ENCODE measurements at regions not wholly inside any gene's neighbourhood (a gene's known extent, or its start where the extent isn't known, plus 50 kb on each side); places are given as distances from the start of the nearest gene placed in this dataset.
"Not testable (repeated sequence)": the region's sequence is repeated elsewhere in the genome, so short reads cannot be mapped to it uniquely, and the experiment has no call there.

DNA sequence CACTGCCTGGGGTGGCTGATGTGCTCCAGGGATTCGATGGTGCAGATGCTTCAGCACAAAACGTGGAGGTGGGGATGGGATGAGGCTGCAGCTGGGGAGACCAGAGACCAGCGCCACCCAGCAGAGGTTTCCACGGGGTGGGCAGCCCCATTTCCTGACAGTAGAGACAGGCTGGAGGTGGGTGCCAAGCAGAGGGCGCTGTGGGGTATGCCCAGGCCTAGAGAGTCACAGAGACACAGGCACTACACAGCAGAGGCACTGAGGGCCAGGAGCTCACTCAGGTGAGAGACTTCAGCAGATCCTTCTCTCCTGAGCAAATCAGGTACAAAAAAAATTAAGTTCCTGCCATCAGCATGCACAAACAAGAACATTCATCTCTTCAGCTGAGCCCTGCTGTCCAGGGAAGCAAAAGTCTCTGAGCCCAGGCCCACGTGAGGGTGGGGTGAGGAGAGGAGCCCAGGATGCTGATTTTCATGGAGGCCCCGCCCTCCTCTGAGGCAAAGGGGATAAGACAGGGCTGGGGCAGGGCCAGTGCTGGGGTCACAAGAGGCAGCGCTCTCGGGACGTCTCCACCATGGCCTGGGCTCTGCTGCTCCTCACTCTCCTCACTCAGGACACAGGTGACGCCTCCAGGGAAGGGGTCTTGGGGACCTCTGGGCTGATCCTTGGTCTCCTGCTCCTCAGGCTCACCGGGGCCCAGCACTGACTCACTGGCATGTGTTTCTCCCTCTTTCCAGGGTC, 53.1 kb downstream of the GGTLC2 start:
- WGBS (ENCODE audit: insufficient coverage): 77% methylated on average over 11 of the region's 12 CpGs
- Histone ChIP-seq H3K27me3 (ENCODE audit: control insufficient read depth, insufficient read depth, low read length) (peaks cover 2% of the 10 kb centered on the region), H3K9me3 (ENCODE audit: control insufficient read depth, insufficient read depth, low read length) (no peaks in the 10 kb centered on the region), H3K4me3 (ENCODE audit: low read length) (no peak overlapping the region), H3K36me3 (ENCODE audit: control insufficient read depth, insufficient read depth, low read length) (no peaks in the 10 kb centered on the region), H3K27ac (ENCODE audit: low read length) (no peak overlapping the region), H3K4me1 (ENCODE audit: control insufficient read depth, insufficient read depth, low read length) (peaks cover 13% of the 10 kb centered on the region)
- Mint-ChIP-seq H3K4me1 (peaks cover 0 to 5% of the 10 kb centered on the region in 2 donors), H3K4me3 (no peak overlapping the region), H3K36me3 (no peaks in the 10 kb centered on the region), H3K9me3 (no peaks in the 10 kb centered on the region), H3K27ac (no peak overlapping the region), H3K27me3 (ENCODE audit: low read depth in 2 of 2) (no peaks in the 10 kb centered on the region)
- DNase-seq (no peak), ATAC-seq (peak in 1 of 3 donors; percentile 40)
- TF ChIP-seq, protein P1, sequence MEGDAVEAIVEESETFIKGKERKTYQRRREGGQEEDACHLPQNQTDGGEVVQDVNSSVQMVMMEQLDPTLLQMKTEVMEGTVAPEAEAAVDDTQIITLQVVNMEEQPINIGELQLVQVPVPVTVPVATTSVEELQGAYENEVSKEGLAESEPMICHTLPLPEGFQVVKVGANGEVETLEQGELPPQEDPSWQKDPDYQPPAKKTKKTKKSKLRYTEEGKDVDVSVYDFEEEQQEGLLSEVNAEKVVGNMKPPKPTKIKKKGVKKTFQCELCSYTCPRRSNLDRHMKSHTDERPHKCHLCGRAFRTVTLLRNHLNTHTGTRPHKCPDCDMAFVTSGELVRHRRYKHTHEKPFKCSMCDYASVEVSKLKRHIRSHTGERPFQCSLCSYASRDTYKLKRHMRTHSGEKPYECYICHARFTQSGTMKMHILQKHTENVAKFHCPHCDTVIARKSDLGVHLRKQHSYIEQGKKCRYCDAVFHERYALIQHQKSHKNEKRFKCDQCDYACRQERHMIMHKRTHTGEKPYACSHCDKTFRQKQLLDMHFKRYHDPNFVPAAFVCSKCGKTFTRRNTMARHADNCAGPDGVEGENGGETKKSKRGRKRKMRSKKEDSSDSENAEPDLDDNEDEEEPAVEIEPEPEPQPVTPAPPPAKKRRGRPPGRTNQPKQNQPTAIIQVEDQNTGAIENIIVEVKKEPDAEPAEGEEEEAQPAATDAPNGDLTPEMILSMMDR (IDR thresholded peaks at IDR 0.05): no peak
- intact Hi-C loops (cut with micrococcal nuclease): no loop called here

DNA sequence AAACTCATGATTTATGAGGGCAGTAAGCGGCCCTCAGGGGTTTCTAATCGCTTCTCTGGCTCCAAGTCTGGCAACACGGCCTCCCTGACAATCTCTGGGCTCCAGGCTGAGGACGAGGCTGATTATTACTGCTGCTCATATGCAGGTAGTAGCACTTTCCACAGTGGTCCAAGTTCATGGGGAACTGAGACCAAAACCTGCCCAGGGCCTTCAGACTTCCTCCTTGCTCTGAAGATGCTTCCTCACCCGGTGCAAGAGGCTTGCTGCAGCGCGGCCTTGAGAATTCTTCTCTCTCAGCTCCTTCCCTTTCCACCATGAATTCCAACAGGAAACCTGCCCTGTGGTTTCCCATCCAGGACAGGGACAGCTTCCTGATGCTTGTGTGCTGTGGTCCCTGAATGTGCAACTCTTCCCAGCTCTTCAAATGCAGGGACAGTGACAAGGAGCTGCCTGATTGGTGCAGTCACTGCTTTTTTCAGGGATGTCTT, 53.9 kb downstream of the GGTLC2 start:
- Histone ChIP-seq H3K27me3 (ENCODE audit: control insufficient read depth, insufficient read depth, low read length) (peaks cover 2% of the 10 kb centered on the region), H3K4me3 (ENCODE audit: low read length) (no peak overlapping the region), H3K36me3 (ENCODE audit: control insufficient read depth, insufficient read depth, low read length) (no peaks in the 10 kb centered on the region), H3K9me3 (ENCODE audit: control insufficient read depth, insufficient read depth, low read length) (no peaks in the 10 kb centered on the region), H3K4me1 (ENCODE audit: control insufficient read depth, insufficient read depth, low read length) (peaks cover 11% of the 10 kb centered on the region), H3K27ac (ENCODE audit: low read length) (no peak overlapping the region)
- H3K36me3 Mint-ChIP-seq: no peaks in the 10 kb centered on the region
- H3K27ac Mint-ChIP-seq: no peak overlapping the region
- H3K9me3 Mint-ChIP-seq: no peaks in the 10 kb centered on the region
- TF ChIP-seq, protein P1 (IDR thresholded peaks at IDR 0.05): no peak
- no peak overlapping the region for H3K4me3 Mint-ChIP-seq
- ATAC-seq (no peak), DNase-seq (no peak)
- 68% methylated on average over 7 of the region's 7 CpGs for WGBS (ENCODE audit: insufficient coverage)
- intact Hi-C loops (cut with micrococcal nuclease): no loop called here
- peaks cover 0 to 5% of the 10 kb centered on the region in 2 donors for H3K4me1 Mint-ChIP-seq
- H3K27me3 Mint-ChIP-seq (ENCODE audit: low read depth in 2 of 2): no peaks in the 10 kb centered on the region

DNA sequence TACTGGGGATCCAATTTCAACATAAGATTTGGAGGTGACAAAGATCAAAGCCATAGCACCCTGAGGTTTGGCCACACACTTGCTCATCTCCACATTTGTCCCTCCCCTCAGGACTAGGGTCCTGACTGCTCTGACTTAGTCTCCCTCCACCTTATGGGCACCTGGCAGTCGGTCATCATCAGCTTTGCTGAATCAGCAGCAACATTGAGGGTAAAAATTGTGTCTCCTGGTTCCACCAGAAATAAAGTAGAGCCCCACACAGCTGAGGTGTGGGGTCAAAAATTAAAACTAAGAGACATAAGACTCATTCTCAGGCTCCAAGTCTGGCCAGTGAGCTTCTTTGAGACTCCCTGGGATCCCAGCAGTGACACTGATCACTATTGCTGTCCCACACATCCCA, 56.2 kb downstream of the GGTLC2 start:
- H3K4me1 ChIP-seq (ENCODE audit: control insufficient read depth, insufficient read depth, low read length): peaks cover 11% of the 10 kb centered on the region
- no peak for DNase-seq
- H3K4me3 ChIP-seq (ENCODE audit: low read length): no peak overlapping the region
- Mint-ChIP-seq H3K27ac (no peak overlapping the region), H3K36me3 (no peaks in the 10 kb centered on the region), H3K27me3 (ENCODE audit: low read depth in 2 of 2) (no peaks in the 10 kb centered on the region), H3K9me3 (no peaks in the 10 kb centered on the region), H3K4me3 (no peak overlapping the region), H3K4me1 (peaks cover 0 to 5% of the 10 kb centered on the region in 2 donors)
- TF ChIP-seq, protein P1 (IDR thresholded peaks at IDR 0.05): no peak
- intact Hi-C loops (cut with micrococcal nuclease): no loop called here
- no peaks in the 10 kb centered on the region for H3K36me3 ChIP-seq (ENCODE audit: control insufficient read depth, insufficient read depth, low read length)
- 75% methylated on average over 1 of the region's 1 CpG for WGBS (ENCODE audit: insufficient coverage)
- ATAC-seq: no peak
- no peak overlapping the region for H3K27ac ChIP-seq (ENCODE audit: low read length)
- H3K27me3 ChIP-seq (ENCODE audit: control insufficient read depth, insufficient read depth, low read length): peaks cover 2% of the 10 kb centered on the region
- H3K9me3 ChIP-seq (ENCODE audit: control insufficient read depth, insufficient read depth, low read length): no peaks in the 10 kb centered on the region

GRCh38 chr22:22701557-22701956, 57.1 kb downstream of the GGTLC2 start:
- H3K4me3 Mint-ChIP-seq; ATAC-seq; H3K36me3 Mint-ChIP-seq; DNase-seq; H3K4me1 Mint-ChIP-seq; H3K36me3 ChIP-seq (ENCODE audit: control insufficient read depth, insufficient read depth, low read length); H3K4me3 ChIP-seq (ENCODE audit: low read length); H3K27me3 Mint-ChIP-seq (ENCODE audit: low read depth in 2 of 2); H3K27ac Mint-ChIP-seq; intact Hi-C loops (cut with micrococcal nuclease); H3K27ac ChIP-seq (ENCODE audit: low read length); H3K9me3 Mint-ChIP-seq; H3K9me3 ChIP-seq (ENCODE audit: control insufficient read depth, insufficient read depth, low read length); H3K27me3 ChIP-seq (ENCODE audit: control insufficient read depth, insufficient read depth, low read length): not testable (repeated sequence)
- peaks cover 11% of the 10 kb centered on the region for H3K4me1 ChIP-seq (ENCODE audit: control insufficient read depth, insufficient read depth, low read length)
